ENCODE measurements at regions not wholly inside any gene's neighbourhood (a gene's known extent, or its start where the extent isn't known, plus 50 kb on each side); places are given as distances from the start of the nearest gene placed in this dataset.

DNA sequence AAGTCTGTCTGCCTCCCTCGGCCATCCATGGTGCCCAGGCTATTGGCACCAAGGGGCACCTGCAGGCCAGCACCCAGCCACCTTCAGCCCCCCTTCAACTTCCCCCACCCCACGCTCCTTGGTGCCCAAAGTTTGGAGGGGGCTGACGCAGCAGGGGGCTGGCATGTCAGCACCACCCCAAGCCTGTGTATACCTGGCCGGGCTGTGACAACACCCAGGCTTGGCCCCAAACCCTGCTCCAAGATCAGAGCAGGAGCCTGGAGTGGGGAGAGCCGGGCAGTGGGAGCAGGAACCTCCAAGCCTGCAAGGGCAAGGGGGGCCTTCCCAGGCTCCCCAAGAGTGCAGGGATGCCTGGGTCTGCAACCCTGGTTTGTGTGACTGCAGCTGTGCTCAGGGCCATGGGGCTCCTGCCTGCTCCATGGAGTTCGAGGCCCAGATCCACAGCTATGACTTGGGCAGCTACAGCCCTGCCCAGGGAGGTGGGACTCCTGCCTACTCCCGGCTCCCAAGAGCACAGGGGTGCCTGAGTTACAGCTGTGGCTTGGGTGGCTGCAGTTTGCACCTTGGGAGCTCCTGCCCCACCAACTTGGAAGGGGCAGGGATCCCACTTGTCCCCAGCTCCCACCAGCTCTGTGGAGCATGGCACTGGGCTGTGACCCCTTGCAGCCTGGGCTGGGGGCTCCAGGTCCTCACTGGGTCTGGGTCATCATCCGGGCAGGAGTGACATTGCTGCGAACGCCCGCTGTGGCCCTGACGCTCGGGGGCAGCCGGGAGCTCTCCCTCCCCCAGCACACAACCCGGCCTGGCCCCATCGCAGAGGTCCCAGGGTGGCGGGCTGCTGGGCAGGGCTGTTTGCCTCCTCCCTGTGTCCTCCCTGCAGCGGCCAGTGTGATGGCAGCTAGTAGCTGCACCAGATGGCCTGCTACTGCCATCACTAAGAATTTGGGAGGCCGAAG is 175.5 kb upstream of the SDK2 start:
- no peak for DNase-seq

- no peak for DNase-seq
These were observed 176.6 kb upstream of the SDK2 start for GRCh38 chr17:73820686-73821448.

DNA sequence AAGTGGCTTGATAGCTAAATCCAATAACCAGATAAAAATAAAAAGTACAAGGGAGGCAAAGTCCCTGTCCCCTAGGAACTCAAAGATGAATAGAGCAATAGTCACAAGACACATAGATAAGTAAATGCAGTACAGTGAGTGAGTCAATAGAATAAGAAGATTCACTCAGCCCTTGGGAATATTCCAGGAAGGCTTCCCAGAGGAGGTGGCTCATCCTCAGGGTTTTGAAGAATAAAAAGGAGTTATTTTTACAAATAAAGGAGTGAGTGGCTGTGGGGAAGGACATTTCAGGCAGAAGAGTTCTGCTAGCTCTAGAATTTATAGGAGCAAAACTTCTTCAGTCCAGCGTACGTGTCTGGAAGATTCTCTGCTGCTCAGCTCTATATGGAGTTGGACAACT is 177.4 kb upstream of the SDK2 start:
- no peak for DNase-seq

DNA sequence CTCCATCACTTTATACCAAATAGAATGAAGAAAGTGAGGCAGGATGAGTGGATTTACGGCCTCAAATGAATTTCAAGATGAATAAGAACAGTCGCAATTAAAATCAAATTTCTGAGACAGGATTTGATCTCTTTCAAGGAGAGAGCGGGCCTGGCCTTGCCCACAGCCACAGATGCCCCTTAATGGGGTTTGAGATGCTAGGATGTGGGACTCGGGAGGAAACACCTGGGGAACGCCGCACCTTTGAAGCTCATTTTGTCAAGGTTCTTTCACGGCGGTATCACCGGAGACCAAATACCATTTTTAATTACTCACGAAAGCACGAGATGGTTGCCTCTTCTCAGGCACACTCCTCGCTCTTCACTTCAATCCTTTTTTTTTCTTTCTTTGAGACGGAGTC is 178.1 kb upstream of the SDK2 start:
- no peak for DNase-seq

DNA sequence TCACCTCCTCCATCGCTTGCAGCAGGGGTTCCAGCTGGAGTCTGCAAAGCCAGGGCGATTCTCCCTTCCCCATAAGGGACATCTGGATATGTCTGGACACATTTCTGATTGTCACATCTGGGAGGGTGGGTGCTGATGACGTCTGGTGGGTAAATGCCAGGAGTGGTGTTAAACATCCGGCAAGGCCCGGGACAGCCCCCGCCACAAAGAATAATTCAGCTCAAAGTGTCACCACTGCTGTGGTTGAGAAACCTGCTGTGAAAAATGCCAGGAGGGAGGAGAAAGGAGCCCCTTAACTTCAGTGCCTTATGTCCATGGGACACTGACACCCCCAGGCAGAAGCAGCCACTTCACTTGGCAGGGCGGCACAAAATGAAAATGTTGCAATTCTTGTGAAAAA is 179.4 kb upstream of the SDK2 start:
- DNase-seq = peak in 1 of 5 experiments; percentile 15

DNA sequence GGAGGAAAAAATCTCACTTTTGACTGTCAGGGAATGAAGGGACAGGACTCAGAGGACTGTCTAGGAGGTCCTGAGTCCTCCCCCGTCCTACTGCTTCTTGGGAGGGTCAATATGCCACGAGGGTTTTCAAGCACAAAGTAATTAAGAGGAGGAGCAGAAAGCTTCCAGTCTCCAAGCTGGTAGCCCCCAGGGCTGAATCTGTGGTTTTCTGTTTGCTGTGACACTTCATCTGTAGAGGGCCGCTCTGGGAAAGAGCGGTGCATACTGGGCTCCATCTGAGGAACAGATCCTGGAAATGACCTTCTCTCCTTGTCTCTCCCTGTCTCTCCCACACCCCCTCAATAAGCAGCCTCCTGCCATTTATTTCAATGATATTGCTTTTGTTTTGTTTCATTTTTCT is 180.1 kb upstream of the SDK2 start:
- DNase-seq = no peak

- no peak for DNase-seq
These were observed 182.1 kb upstream of the SDK2 start for GRCh38 chr17:73826181-73826871.

GRCh38 chr17:73826872-73827228 is 182.6 kb upstream of the SDK2 start:
- no peak for DNase-seq

- peak in 1 of 5 experiments; percentile 37 for DNase-seq
These were observed 183.5 kb upstream of the SDK2 start for GRCh38 chr17:73827627-73828291.

- DNase-seq = no peak
These were observed 185.5 kb upstream of the SDK2 start for GRCh38 chr17:73829676-73830280.

DNA sequence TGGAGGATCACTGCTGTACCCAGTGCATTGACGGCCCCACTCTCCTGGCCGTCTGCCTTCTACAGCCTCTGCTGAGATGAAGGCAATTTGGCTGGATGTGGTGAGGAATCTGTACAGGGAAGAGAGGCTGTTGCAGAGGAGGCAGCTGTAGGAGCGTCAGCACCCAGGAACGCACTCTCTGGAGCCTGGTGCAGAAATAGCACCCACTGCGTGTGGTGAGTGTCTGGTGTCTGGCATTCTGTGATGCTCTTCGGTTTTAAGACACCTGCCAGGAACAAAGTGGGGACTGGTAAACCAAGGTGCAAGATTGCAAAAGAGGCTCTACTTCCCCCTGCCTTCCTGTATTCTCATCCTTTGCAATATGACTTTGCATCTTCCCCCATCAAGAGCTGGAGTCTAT is 187.5 kb upstream of the SDK2 start:
- peak in 1 of 5 experiments; percentile 7 for DNase-seq

DNA sequence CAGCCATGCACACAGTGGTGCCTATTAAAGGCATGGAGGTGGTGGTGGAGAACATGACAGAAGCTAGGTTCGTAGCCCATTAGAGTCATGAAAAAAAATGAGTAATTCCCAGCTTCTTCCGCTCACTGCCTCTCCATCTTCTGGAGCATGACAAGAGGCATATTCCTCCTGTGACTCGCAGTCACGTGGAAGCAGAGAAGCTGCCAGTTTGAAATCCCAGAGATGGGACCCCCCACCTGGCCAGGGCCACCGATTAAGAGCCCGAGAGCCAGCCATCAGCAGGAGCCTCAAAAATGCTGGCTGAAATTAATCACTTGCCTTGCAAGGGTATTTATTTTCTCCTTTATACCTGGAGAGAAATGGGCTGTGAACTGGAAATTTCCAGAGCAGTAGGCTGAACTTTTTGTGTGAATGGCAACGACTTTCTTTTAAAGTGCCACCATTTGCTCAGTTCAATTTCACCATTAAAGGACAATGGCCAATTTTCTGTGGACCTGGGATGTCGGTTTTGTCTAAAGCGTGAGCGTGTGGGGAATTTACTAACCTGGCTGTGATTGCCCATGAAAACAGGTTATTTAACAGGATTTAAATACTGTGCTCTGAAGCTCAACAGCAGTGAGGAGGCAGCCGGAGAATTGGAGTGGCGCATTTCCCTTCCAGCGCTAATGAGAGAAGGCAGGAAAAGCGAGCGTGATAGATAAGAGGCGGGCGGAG is 189.7 kb upstream of the SDK2 start:
- DNase-seq = no peak

DNA sequence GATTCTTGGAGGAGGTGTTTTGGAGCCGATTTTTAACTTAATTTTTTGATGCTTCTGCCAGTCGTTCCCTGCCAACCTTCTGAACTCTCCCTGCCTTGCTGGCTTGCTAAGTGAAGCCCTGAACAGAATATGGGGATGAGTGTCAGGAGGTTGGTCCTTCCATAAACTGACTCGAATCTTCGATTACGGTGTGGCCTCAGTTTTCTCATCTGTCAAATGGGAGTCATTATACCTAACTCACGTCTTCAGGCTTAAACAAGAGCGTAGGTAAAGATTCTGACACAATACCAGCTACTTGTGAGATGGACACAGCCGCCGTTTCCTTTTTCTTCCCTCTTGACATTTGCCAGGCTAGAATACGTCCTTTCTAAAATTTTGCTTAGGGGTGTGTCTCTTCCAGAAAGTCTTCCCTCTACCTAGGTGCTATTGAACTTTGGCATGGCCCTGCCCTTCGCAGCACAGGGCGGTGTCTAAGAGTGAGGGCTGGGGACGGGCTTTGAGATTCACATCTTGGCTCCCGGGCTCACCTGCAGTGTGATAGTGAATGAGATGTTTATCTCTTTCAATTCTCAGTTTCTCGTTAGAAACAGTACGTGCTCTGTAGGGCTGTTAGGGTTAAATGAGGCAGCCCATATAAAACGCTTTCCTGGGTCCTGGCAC is 190.6 kb upstream of the SDK2 start:
- DNase-seq = peak in 1 of 5 experiments; percentile 2

DNA sequence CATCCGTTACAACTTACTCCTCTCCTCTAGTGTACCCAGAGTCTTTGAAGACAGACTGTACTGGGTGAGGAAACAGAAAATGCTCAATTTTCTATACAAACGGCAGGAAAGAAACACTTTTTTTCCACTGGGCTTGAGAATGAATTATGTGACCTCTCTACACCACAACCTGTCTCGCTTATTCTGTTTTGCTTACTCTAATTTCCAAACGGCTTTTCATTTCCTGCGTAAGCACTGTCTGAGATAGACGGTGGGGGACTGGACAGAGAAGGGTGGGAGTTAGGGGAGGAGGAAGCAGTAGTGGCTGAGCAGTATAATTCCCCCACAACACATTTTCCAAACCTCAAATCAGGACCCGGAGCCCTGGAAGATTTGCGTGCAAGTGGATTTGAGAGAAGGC is 191.4 kb upstream of the SDK2 start:
- no peak for DNase-seq

GRCh38 chr17:73838815-73839214 is 194.6 kb upstream of the SDK2 start:
- no peak for DNase-seq

DNA sequence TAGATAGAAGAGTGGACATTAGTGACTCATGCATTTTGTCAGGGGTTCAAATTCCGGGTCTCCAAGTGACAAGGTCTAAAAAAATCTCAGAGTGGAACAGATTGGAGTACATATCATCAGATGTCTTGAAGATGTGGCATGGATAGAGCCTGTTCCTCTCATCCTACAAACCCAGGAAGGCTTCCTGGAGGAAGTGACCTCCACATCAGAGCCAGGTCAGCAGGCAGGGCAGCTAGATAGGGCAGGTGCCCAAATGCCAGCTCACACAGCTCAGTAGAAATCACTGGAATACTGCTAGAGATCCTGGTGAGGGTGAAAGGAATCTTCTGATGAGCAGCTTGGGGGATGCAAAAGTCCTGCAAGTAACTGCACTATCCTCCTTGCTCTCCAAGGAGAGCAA is 196.6 kb upstream of the SDK2 start:
- DNase-seq = no peak

- DNase-seq = no peak
These were observed 197.3 kb upstream of the SDK2 start for GRCh38 chr17:73841431-73842060.

- no peak for DNase-seq
These were observed 203.7 kb upstream of the SDK2 start for GRCh38 chr17:73847952-73848351.

DNA sequence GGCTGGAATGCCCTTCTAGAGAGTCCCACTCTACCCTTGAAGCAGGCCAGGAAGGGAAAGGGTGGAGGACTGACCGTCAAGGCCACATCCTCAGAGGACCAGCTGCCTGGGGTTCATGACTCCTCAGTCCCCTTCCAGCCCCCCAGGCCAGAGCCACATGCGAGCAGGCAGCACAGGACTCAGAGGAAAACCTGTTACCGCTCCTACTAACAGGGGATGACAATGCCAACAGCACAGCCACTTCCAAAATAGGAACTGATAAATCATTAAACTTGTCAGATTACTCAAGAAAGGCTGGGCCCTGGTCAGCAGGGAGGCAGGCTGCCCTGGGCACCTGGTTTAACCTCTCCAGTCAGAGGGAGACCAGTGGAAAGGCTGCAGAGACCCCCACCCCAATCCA is 206.2 kb upstream of the SDK2 start:
- DNase-seq = no peak

DNA sequence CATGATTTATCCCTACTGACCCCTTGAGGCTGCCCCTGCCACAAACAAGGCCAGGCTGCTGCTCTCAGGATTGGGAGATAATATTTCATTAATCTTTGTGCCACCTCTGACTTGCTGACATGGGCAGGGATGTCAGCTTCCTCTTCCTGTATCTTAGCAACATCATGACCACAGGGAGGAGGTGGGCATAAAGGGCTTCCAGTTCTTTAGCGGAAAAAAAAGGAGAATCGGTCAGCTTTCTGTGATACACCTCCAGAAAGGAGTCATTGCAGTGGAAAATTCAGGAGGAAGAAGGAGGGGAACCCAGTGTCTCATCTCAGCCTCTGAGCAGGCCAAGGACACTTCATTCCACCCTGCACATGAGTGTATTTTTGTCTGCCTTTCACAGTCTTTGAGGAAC is 206.8 kb upstream of the SDK2 start:
- no peak for DNase-seq

DNA sequence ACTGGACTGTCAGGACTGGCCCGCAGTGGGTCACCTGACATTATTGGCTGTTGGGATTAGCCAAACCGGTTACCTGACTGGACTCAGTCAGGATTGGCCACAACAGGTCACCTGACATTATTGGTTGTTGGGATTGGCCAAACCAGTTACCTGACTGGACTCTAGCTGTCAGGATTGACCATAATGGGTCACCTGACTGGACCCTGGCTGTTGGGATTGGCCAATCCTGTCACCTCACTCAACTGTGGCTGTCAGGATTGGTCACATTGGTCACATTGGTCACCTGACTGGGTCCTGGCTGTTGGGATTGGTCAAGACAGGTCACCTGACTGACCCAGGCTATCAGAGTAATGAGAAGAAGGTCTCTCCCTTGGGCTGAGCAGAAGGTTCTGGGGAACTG is 207.7 kb upstream of the SDK2 start:
- no peak for DNase-seq
